GM23338 (cell line): ENCODE measurements at regions not wholly inside any gene's neighbourhood (a gene's known extent, or its start where the extent isn't known, plus 50 kb on each side); places are given as distances from the start of the nearest gene placed in this dataset.

Experiments used
- ATAC-seq: fragments of 200-7000 bp; cut with Tn5 transposase; 3 replicates; pipeline ENCODE4 v1.9.1; 2020
- DNase-seq: peaks from one replicate; pipeline ENCODE4 v3.0.0-alpha.2; 2015; ENCODE audit warnings: low spot score
- H2AFZ ChIP-seq: fragments of 200-600 bp; sonication (generic); 2 replicates; pipeline ENCODE4 v1.8.0; 2016; ENCODE audit warnings: antibody characterized with exemption, mild to moderate bottlenecking, moderate library complexity
- H3F3A ChIP-seq: fragments of 200-600 bp; sonication (generic); replicated peaks from 2 replicates; pipeline ENCODE4 v1.8.0; 2017; ENCODE audit warnings: antibody characterized with exemption, mixed run types, low read depth
- H3K27ac ChIP-seq: fragments of 200-600 bp; sonication (generic); 2 replicates; pipeline ENCODE4 v1.6.1; 2016; ENCODE audit warnings: low read depth
- H3K27me3 ChIP-seq: fragments of 200-600 bp; sonication (generic); 2 replicates; pipeline ENCODE4 v1.8.0; 2016; ENCODE audit warnings: mild to moderate bottlenecking, mixed run types, moderate library complexity; ENCODE audit not compliant: insufficient read depth
- H3K36me3 ChIP-seq: fragments of 200-600 bp; sonication (generic); 2 replicates; pipeline ENCODE4 v1.8.0; 2016; ENCODE audit warnings: mild to moderate bottlenecking; ENCODE audit not compliant: insufficient read depth
- H3K4me1 ChIP-seq: fragments of 200-600 bp; sonication (generic); 2 replicates; pipeline ENCODE4 v1.8.0; 2016; ENCODE audit warnings: mild to moderate bottlenecking, moderate library complexity; ENCODE audit not compliant: insufficient read depth
- H3K4me2 ChIP-seq: fragments of 200-600 bp; sonication (generic); 2 replicates; pipeline ENCODE4 v1.7.1; 2017; ENCODE audit warnings: mixed run types
- H3K4me3 ChIP-seq: fragments of 200-600 bp; sonication (generic); 2 replicates; pipeline ENCODE4 v1.6.1; 2016; ENCODE audit warnings: mixed run types
- H3K79me2 ChIP-seq: fragments of 200-600 bp; sonication (generic); replicated peaks from 2 replicates; pipeline ENCODE4 v1.8.0; 2017; ENCODE audit warnings: mild to moderate bottlenecking; ENCODE audit not compliant: insufficient read depth
- H3K9me2 ChIP-seq: fragments of 200-600 bp; sonication (generic); 2 replicates; pipeline ENCODE4 v1.8.0; 2017; ENCODE audit not compliant: insufficient read depth
- H4K20me1 ChIP-seq: fragments of 200-600 bp; sonication (generic); replicated peaks from 2 replicates; pipeline ENCODE4 v1.8.0; 2017; ENCODE audit warnings: mild to moderate bottlenecking; ENCODE audit not compliant: insufficient read depth
- H3K27ac Mint-ChIP-seq: 2 replicates; pipeline ENCODE4 v1.8.0; 2020; ENCODE audit warnings: inconsistent platforms, mild to moderate bottlenecking, moderate library complexity, mixed read lengths
- H3K27me3 Mint-ChIP-seq: 3 replicates; pipeline ENCODE4 v1.8.0; 2022; ENCODE audit warnings: low read depth, mild to moderate bottlenecking, moderate library complexity, mixed read lengths, inconsistent platforms; ENCODE audit not compliant: insufficient read depth, poor library complexity
- H3K36me3 Mint-ChIP-seq: 3 replicates; pipeline ENCODE4 v1.8.0; 2021; ENCODE audit warnings: low read depth, mild to moderate bottlenecking, inconsistent platforms, moderate library complexity, mixed read lengths
- H3K4me1 Mint-ChIP-seq: 3 replicates; pipeline ENCODE4 v1.8.0; 2020; ENCODE audit warnings: mild to moderate bottlenecking, inconsistent platforms, mixed read lengths
- H3K4me3 Mint-ChIP-seq: 3 replicates; pipeline ENCODE4 v1.8.0; 2021; ENCODE audit warnings: moderate library complexity, mild to moderate bottlenecking, inconsistent platforms, mixed read lengths
- H3K9me3 Mint-ChIP-seq: 3 replicates; pipeline ENCODE4 v1.8.0; 2020; ENCODE audit warnings: moderate library complexity, mild to moderate bottlenecking, inconsistent platforms, mixed read lengths
- CREB1 ChIP-seq: fragments of 250-450 bp; sonication (Bioruptor Pico); IDR thresholded peaks from 2 replicates; pipeline ENCODE4 v1.5.0; 2020; ENCODE audit warnings: low read depth, mild to moderate bottlenecking, moderate library complexity
- CTCF ChIP-seq, 2 experiments: fragments of 200-600 bp in 1 of 2; sonication (generic) in 1 of 2; conservative IDR thresholded peaks; 2 replicates each; pipeline versions ENCODE4 v1.5.1 to v1.6.1; 2016 to 2017; ENCODE audit warnings: antibody characterized with exemption in 2 of 2, low read depth in 2 of 2, mild to moderate bottlenecking in 2 of 2, moderate library complexity in 1 of 2
- EZH2 ChIP-seq: fragments of 200-600 bp; sonication (generic); IDR thresholded peaks from one replicate; pipeline ENCODE4 v1.8.0; 2017; ENCODE audit warnings: antibody characterized with exemption, mild to moderate bottlenecking, low read depth; ENCODE audit not compliant: unreplicated experiment
- EZH2phosphoT487 ChIP-seq: fragments of 200-600 bp; sonication (generic); IDR thresholded peaks from one replicate; pipeline ENCODE4 v1.8.1; 2018; ENCODE audit warnings: antibody characterized with exemption; ENCODE audit not compliant: unreplicated experiment
- JUNB ChIP-seq: IDR thresholded peaks from one replicate; pipeline ENCODE4 v1.6.1; 2016; ENCODE audit warnings: antibody characterized with exemption; ENCODE audit not compliant: unreplicated experiment
- POLR2AphosphoS5 ChIP-seq: IDR thresholded peaks from 2 replicates; pipeline ENCODE4 v1.6.1; 2016; ENCODE audit warnings: antibody characterized with exemption, low read depth
- REST ChIP-seq: IDR thresholded peaks from one replicate; pipeline ENCODE4 v1.6.1; 2018; ENCODE audit warnings: antibody characterized with exemption; ENCODE audit not compliant: unreplicated experiment
- STAT1 ChIP-seq: IDR thresholded peaks from one replicate; pipeline ENCODE4 v1.6.1; 2016; ENCODE audit warnings: antibody characterized with exemption; ENCODE audit not compliant: unreplicated experiment
- ZNF114 ChIP-seq: fragments of 250-450 bp; sonication (Bioruptor Pico); IDR thresholded peaks from 2 replicates; pipeline ENCODE4 v1.5.0; 2020; ENCODE audit warnings: mild to moderate bottlenecking, moderate library complexity
- ZNF331 ChIP-seq: fragments of 250-450 bp; sonication (Bioruptor Pico); IDR thresholded peaks from 2 replicates; pipeline ENCODE4 v1.5.0; 2020; ENCODE audit warnings: low read depth, mild to moderate bottlenecking, moderate library complexity
- TF ChIP-seq, protein P1 (sequence below): fragments of 250-450 bp; sonication (Bioruptor Pico); IDR thresholded peaks from 2 replicates; pipeline ENCODE4 v1.5.0; 2020; ENCODE audit warnings: mild to moderate bottlenecking, moderate library complexity

GRCh38 chr2:215746226-215746886 lies 267.0 kb downstream of the MREG start:
- TF ChIP-seq ZNF331 (CRISPR knock-in tag) (no peak), JUNB (no peak), CTCF (conservative IDR thresholded peaks at IDR 0.05; ENCODE audit: low read depth in 2 of 2) (no peak), EZH2 (no peak), REST (no peak), POLR2AphosphoS5 (no peak), ZNF114 (CRISPR knock-in tag) (no peak), STAT1 (no peak), EZH2phosphoT487 (no peak), CREB1 (CRISPR knock-in tag) (no peak)
- TF ChIP-seq, protein P1, sequence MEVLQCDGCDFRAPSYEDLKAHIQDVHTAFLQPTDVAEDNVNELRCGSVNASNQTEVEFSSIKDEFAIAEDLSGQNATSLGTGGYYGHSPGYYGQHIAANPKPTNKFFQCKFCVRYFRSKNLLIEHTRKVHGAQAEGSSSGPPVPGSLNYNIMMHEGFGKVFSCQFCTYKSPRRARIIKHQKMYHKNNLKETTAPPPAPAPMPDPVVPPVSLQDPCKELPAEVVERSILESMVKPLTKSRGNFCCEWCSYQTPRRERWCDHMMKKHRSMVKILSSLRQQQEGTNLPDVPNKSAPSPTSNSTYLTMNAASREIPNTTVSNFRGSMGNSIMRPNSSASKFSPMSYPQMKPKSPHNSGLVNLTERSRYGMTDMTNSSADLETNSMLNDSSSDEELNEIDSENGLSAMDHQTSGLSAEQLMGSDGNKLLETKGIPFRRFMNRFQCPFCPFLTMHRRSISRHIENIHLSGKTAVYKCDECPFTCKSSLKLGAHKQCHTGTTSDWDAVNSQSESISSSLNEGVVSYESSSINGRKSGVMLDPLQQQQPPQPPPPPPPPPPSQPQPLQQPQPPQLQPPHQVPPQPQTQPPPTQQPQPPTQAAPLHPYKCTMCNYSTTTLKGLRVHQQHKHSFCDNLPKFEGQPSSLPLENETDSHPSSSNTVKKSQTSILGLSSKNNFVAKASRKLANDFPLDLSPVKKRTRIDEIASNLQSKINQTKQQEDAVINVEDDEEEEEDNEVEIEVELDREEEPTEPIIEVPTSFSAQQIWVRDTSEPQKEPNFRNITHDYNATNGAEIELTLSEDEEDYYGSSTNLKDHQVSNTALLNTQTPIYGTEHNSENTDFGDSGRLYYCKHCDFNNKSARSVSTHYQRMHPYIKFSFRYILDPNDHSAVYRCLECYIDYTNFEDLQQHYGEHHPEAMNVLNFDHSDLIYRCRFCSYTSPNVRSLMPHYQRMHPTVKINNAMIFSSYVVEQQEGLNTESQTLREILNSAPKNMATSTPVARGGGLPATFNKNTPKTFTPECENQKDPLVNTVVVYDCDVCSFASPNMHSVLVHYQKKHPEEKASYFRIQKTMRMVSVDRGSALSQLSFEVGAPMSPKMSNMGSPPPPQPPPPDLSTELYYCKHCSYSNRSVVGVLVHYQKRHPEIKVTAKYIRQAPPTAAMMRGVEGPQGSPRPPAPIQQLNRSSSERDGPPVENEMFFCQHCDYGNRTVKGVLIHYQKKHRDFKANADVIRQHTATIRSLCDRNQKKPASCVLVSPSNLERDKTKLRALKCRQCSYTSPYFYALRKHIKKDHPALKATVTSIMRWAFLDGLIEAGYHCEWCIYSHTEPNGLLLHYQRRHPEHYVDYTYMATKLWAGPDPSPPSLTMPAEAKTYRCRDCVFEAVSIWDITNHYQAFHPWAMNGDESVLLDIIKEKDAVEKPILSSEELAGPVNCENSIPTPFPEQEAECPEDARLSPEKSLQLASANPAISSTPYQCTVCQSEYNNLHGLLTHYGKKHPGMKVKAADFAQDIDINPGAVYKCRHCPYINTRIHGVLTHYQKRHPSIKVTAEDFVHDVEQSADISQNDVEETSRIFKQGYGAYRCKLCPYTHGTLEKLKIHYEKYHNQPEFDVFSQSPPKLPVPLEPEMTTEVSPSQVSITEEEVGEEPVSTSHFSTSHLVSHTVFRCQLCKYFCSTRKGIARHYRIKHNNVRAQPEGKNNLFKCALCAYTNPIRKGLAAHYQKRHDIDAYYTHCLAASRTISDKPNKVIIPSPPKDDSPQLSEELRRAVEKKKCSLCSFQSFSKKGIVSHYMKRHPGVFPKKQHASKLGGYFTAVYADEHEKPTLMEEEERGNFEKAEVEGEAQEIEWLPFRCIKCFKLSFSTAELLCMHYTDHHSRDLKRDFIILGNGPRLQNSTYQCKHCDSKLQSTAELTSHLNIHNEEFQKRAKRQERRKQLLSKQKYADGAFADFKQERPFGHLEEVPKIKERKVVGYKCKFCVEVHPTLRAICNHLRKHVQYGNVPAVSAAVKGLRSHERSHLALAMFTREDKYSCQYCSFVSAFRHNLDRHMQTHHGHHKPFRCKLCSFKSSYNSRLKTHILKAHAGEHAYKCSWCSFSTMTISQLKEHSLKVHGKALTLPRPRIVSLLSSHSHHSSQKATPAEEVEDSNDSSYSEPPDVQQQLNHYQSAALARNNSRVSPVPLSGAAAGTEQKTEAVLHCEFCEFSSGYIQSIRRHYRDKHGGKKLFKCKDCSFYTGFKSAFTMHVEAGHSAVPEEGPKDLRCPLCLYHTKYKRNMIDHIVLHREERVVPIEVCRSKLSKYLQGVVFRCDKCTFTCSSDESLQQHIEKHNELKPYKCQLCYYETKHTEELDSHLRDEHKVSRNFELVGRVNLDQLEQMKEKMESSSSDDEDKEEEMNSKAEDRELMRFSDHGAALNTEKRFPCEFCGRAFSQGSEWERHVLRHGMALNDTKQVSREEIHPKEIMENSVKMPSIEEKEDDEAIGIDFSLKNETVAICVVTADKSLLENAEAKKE (CRISPR knock-in tag), result no peak
- no peaks in the 10 kb centered on the region for H3K79me2 ChIP-seq
- H3F3A ChIP-seq, result no peaks in the 10 kb centered on the region
- no peak for DNase-seq
- Mint-ChIP-seq H3K27ac (no peak overlapping the region), H3K9me3 (no peaks in the 10 kb centered on the region), H3K4me3 (no peak overlapping the region), H3K4me1 (no peaks in the 10 kb centered on the region), H3K27me3 (no peaks in the 10 kb centered on the region), H3K36me3 (no peaks in the 10 kb centered on the region)
- no peak overlapping the region for H3K4me2 ChIP-seq
- no peak overlapping the region for H3K4me3 ChIP-seq
- peaks cover 18% of the 10 kb centered on the region; the same call in 1 of the 2 replicates for H3K9me2 ChIP-seq
- H3K4me1 ChIP-seq, result no peaks in the 10 kb centered on the region
- no peaks in the 10 kb centered on the region for H3K36me3 ChIP-seq
- ATAC-seq, result no peak
- H4K20me1 ChIP-seq, result no peaks in the 10 kb centered on the region
- H3K27ac ChIP-seq, result no peak overlapping the region
- no peak overlapping the region for H2AFZ ChIP-seq
- H3K27me3 ChIP-seq, result no peaks in the 10 kb centered on the region
